ENCODE measurements at regions not wholly inside any gene's neighbourhood (a gene's known extent, or its start where the extent isn't known, plus 50 kb on each side); places are given as distances from the start of the nearest gene placed in this dataset.

- DNase-seq, result no peak
Observed at GRCh38 chr7:16320099-16320660, 101.2 kb downstream of the CRPPA start.

GRCh38 chr7:16318989-16319915, 102.1 kb downstream of the CRPPA start:
- peak in 12 of 56 donors; percentile 1 to 31 (median 5) for DNase-seq

- DNase-seq, result no peak
Observed at GRCh38 chr7:16318463-16318862, 102.9 kb downstream of the CRPPA start.

GRCh38 chr7:16317406-16317805, 103.9 kb downstream of the CRPPA start:
- DNase-seq, result no peak

GRCh38 chr7:16315280-16315679, 106.1 kb downstream of the CRPPA start:
- DNase-seq, result no peak

- no peak for DNase-seq
Observed at GRCh38 chr7:16309129-16309528, 112.2 kb downstream of the CRPPA start.

GRCh38 chr7:16301291-16301690, 120.0 kb downstream of the CRPPA start:
- no peak for DNase-seq

GRCh38 chr7:16300361-16300895, 120.9 kb downstream of the CRPPA start:
- DNase-seq, result no peak

- no peak for DNase-seq
Observed at GRCh38 chr7:16299853-16300252, 121.5 kb downstream of the CRPPA start.

GRCh38 chr7:16298221-16298620, 123.1 kb downstream of the CRPPA start:
- DNase-seq, result no peak

GRCh38 chr7:16295558-16295957, 125.8 kb downstream of the CRPPA start:
- no peak for DNase-seq

- no peak for DNase-seq
Observed at GRCh38 chr7:16293669-16294425, 127.5 kb downstream of the CRPPA start.

GRCh38 chr7:16284581-16284980, 136.8 kb downstream of the CRPPA start:
- no peak for DNase-seq

- no peak for DNase-seq
Observed at GRCh38 chr7:16278167-16278787, 143.1 kb downstream of the CRPPA start.

- DNase-seq, result no peak
Observed at GRCh38 chr7:16271990-16272665, 149.2 kb downstream of the CRPPA start.

GRCh38 chr7:16271355-16271915, 149.9 kb downstream of the CRPPA start:
- no peak for DNase-seq

GRCh38 chr7:16270844-16271243, 150.5 kb downstream of the CRPPA start:
- no peak for DNase-seq

- no peak for DNase-seq
Observed at GRCh38 chr7:16268821-16269768, 152.2 kb downstream of the CRPPA start.

Data from amygdala (tissue), 56 donors.